HEK293 (cell line): ENCODE measurements at regions not wholly inside any gene's neighbourhood (a gene's known extent, or its start where the extent isn't known, plus 50 kb on each side); places are given as distances from the start of the nearest gene placed in this dataset.

ENCODE experiments used
- CTCF ChIA-PET: fragments of 350-600 bp; formaldehyde crosslinking; extraction: SDS; loops from one replicate; lab custom pipeline; 2021; ENCODE audit warnings: antibody characterized with exemption; lab: Yijun Ruan, JAX
- POLR2A ChIA-PET: fragments of 300-600 bp; formaldehyde crosslinking; extraction: SDS; loops from one replicate; lab custom pipeline; 2020; ENCODE audit warnings: antibody characterized with exemption, inconsistent platforms; lab: Yijun Ruan, JAX
- H3K27ac ChIP-seq: fragments of 200-500 bp; sonication (Bioruptor generic); 2 replicates; pipeline ENCODE4 v1.5.1; 2014; ENCODE audit warnings: low read depth, low read length, control low read depth, inconsistent platforms; ENCODE audit errors: extremely low read depth
- H3K36me3 ChIP-seq, 2 experiments: fragments of 200-500 bp in 1 of 2; sonication (Bioruptor generic) in 1 of 2; 1 replicate in 1 of 2; 2 replicates in 1 of 2; pipeline ENCODE4 v1.5.1; 2014 to 2017; ENCODE audit warnings: inconsistent platforms in 2 of 2, low read length in 2 of 2; ENCODE audit not compliant: control insufficient read depth in 2 of 2, insufficient read depth in 1 of 2
- H3K4me1 ChIP-seq: fragments of 200-500 bp; sonication (Bioruptor generic); 2 replicates; pipeline ENCODE4 v1.5.1; 2014; ENCODE audit warnings: mild to moderate bottlenecking, low read length, inconsistent platforms; ENCODE audit not compliant: control insufficient read depth, insufficient read depth
- H3K4me3 ChIP-seq: 2 replicates; pipeline ENCODE4 v1.5.1; 2011; ENCODE audit warnings: low read depth, mild to moderate bottlenecking, control low read depth, low read length, moderate library complexity
- H3K9me3 ChIP-seq: fragments of 200-500 bp; sonication (Bioruptor generic); 2 replicates; pipeline ENCODE4 v1.5.1; 2014; ENCODE audit warnings: low read depth, low read length, inconsistent platforms; ENCODE audit not compliant: control insufficient read depth, insufficient read depth
- CTCF ChIP-seq: fragments of 450-650 bp; formaldehyde crosslinking; IDR thresholded peaks from 2 replicates; pipeline ENCODE4 v1.5.1; 2016; ENCODE audit warnings: missing biosample characterization, missing genetic modification characterization
- GFI1B ChIP-seq: fragments of 450-650 bp; formaldehyde crosslinking; IDR thresholded peaks from 2 replicates; pipeline ENCODE4 v1.5.1; 2016; ENCODE audit warnings: missing biosample characterization, missing genetic modification characterization
- KLF7 ChIP-seq: fragments of 450-650 bp; formaldehyde crosslinking; IDR thresholded peaks from 2 replicates; pipeline ENCODE4 v1.5.1; 2016; ENCODE audit warnings: missing biosample characterization, missing genetic modification characterization, borderline replicate concordance
- KLF8 ChIP-seq: fragments of 450-650 bp; formaldehyde crosslinking; IDR thresholded peaks from 2 replicates; pipeline ENCODE4 v1.5.1; 2016; ENCODE audit warnings: missing biosample characterization, missing genetic modification characterization
- PRDM4 ChIP-seq: fragments of 450-650 bp; formaldehyde crosslinking; IDR thresholded peaks from 2 replicates; pipeline ENCODE4 v1.5.1; 2017; ENCODE audit warnings: missing biosample characterization, missing genetic modification characterization
- PRDM6 ChIP-seq: fragments of 450-650 bp; formaldehyde crosslinking; IDR thresholded peaks from 2 replicates; pipeline ENCODE4 v1.5.1; 2017; ENCODE audit warnings: missing biosample characterization, missing genetic modification characterization
- SETDB1 ChIP-seq: IDR thresholded peaks from one replicate; pipeline ENCODE4 v1.6.1; 2017; ENCODE audit warnings: mild to moderate bottlenecking, low read length, moderate library complexity, mixed read lengths; ENCODE audit not compliant: insufficient read length
- TSHZ1 ChIP-seq: fragments of 450-650 bp; formaldehyde crosslinking; IDR thresholded peaks from 2 replicates; pipeline ENCODE4 v1.5.1; 2016; ENCODE audit warnings: missing biosample characterization, missing genetic modification characterization, borderline replicate concordance
- ZFP37 ChIP-seq: fragments of 450-650 bp; formaldehyde crosslinking; IDR thresholded peaks from 2 replicates; pipeline ENCODE4 v1.5.1; 2016; ENCODE audit warnings: missing biosample characterization, missing genetic modification characterization
- ZNF121 ChIP-seq: fragments of 450-650 bp; formaldehyde crosslinking; IDR thresholded peaks from 2 replicates; pipeline ENCODE4 v1.5.1; 2016; ENCODE audit warnings: missing biosample characterization, missing genetic modification characterization
- ZNF133 ChIP-seq: fragments of 450-650 bp; formaldehyde crosslinking; IDR thresholded peaks from 2 replicates; pipeline ENCODE4 v1.5.1; 2016; ENCODE audit warnings: missing biosample characterization, missing genetic modification characterization
- ZNF2 ChIP-seq: fragments of 450-650 bp; formaldehyde crosslinking; IDR thresholded peaks from 2 replicates; pipeline ENCODE4 v1.5.1; 2016; ENCODE audit warnings: missing biosample characterization, missing genetic modification characterization
- ZNF311 ChIP-seq: fragments of 450-650 bp; formaldehyde crosslinking; IDR thresholded peaks from 2 replicates; pipeline ENCODE4 v1.5.1; 2017; ENCODE audit warnings: missing biosample characterization, missing genetic modification characterization, borderline replicate concordance
- ZNF394 ChIP-seq: fragments of 450-650 bp; formaldehyde crosslinking; IDR thresholded peaks from 2 replicates; pipeline ENCODE4 v1.5.1; 2016; ENCODE audit warnings: missing biosample characterization, missing genetic modification characterization, mild to moderate bottlenecking, moderate library complexity, borderline replicate concordance
- ZNF600 ChIP-seq: fragments of 450-650 bp; formaldehyde crosslinking; IDR thresholded peaks from 2 replicates; pipeline ENCODE4 v1.5.1; 2016; ENCODE audit warnings: missing biosample characterization, missing genetic modification characterization
- ZNF610 ChIP-seq: fragments of 450-650 bp; formaldehyde crosslinking; IDR thresholded peaks from 2 replicates; pipeline ENCODE4 v1.5.1; 2016; ENCODE audit warnings: missing biosample characterization, missing genetic modification characterization, borderline replicate concordance
- ZNF654 ChIP-seq: fragments of 450-650 bp; formaldehyde crosslinking; IDR thresholded peaks from 2 replicates; pipeline ENCODE4 v1.5.1; 2016; ENCODE audit warnings: low read depth, missing biosample characterization, missing genetic modification characterization
- ZNF658 ChIP-seq: fragments of 450-650 bp; formaldehyde crosslinking; IDR thresholded peaks from 2 replicates; pipeline ENCODE4; 2016; ENCODE audit warnings: missing biosample characterization, missing genetic modification characterization
- ZNF777 ChIP-seq: fragments of 450-650 bp; formaldehyde crosslinking; IDR thresholded peaks from 2 replicates; pipeline ENCODE4 v1.5.1; 2017; ENCODE audit warnings: missing biosample characterization, missing genetic modification characterization, borderline replicate concordance
- ZNF843 ChIP-seq: fragments of 450-650 bp; formaldehyde crosslinking; IDR thresholded peaks from 2 replicates; pipeline ENCODE4 v1.5.1; 2016; ENCODE audit warnings: missing biosample characterization, missing genetic modification characterization
- TF ChIP-seq, protein P1 (sequence below): fragments of 450-650 bp; formaldehyde crosslinking; IDR thresholded peaks from 2 replicates; pipeline ENCODE4 v1.5.1; 2016; ENCODE audit warnings: missing biosample characterization, missing genetic modification characterization
- TF ChIP-seq, protein P2 (sequence below): fragments of 450-650 bp; IDR thresholded peaks from 2 replicates; pipeline ENCODE4 v1.5.1; 2018; ENCODE audit warnings: missing biosample characterization, mild to moderate bottlenecking, missing genetic modification characterization

- TF ChIP-seq GFI1B (tag by site-specific recombination) (no peak), ZNF2 (tag by site-specific recombination) (no peak), ZNF654 (no peak), ZNF133 (tag by site-specific recombination) (no peak), ZFP37 (no peak)
- TF ChIP-seq, protein P1, sequence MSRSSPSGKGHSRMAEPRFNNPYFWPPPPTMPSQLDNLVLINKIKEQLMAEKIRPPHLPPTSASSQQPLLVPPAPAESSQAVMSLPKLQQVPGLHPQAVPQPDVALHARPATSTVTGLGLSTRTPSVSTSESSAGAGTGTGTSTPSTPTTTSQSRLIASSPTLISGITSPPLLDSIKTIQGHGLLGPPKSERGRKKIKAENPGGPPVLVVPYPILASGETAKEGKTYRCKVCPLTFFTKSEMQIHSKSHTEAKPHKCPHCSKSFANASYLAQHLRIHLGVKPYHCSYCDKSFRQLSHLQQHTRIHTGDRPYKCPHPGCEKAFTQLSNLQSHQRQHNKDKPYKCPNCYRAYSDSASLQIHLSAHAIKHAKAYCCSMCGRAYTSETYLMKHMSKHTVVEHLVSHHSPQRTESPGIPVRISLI: no peak
- TF ChIP-seq, protein P2, sequence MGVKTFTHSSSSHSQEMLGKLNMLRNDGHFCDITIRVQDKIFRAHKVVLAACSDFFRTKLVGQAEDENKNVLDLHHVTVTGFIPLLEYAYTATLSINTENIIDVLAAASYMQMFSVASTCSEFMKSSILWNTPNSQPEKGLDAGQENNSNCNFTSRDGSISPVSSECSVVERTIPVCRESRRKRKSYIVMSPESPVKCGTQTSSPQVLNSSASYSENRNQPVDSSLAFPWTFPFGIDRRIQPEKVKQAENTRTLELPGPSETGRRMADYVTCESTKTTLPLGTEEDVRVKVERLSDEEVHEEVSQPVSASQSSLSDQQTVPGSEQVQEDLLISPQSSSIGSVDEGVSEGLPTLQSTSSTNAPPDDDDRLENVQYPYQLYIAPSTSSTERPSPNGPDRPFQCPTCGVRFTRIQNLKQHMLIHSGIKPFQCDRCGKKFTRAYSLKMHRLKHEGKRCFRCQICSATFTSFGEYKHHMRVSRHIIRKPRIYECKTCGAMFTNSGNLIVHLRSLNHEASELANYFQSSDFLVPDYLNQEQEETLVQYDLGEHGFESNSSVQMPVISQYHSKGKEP (tag by site-specific recombination): no peak
Measured at GRCh38 chr5:93145019-93145418, 436.0 kb downstream of the NR2F1-AS1 start (continued).

DNA sequence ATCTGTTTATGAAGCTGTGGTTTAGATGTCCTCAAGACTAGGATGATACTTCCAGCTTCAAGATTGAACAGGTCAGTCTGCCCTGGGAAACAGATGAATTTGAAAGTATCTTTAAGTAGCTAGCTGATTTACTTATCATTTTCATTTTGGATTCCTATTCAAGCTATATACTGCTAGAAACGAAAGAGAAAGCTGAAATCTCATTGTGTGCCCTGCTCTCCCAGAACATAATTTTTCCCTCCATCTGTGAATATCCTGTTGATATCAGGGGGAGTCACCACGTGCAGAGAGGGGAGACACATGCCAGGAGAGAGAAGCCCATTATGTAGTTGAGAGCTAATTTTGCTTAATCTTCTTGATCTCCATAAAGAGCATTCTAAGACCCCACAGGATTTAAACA, 439.1 kb downstream of the NR2F1-AS1 start:
- CTCF ChIA-PET: no interaction called here

More for the DNA sequence above, 439.1 kb downstream of the NR2F1-AS1 start:
- H3K4me1 ChIP-seq: no peaks in the 10 kb centered on the region
- no peak overlapping the region for H3K4me3 ChIP-seq
- POLR2A ChIA-PET: no interaction called here
- no peaks in the 10 kb centered on the region for H3K9me3 ChIP-seq
- TF ChIP-seq ZNF2 (tag by site-specific recombination) (no peak), ZNF843 (tag by site-specific recombination) (no peak), CTCF (tag by site-specific recombination) (no peak), ZNF777 (tag by site-specific recombination) (no peak), PRDM6 (tag by site-specific recombination) (no peak), ZNF121 (tag by site-specific recombination) (no peak), ZNF394 (no peak), KLF8 (tag by site-specific recombination) (no peak), SETDB1 (no peak), KLF7 (tag by site-specific recombination) (no peak), ZNF610 (no peak), ZNF311 (tag by site-specific recombination) (no peak), PRDM4 (tag by site-specific recombination) (no peak), ZNF658 (tag by site-specific recombination) (no peak), TSHZ1 (no peak), ZNF600 (no peak)
- H3K36me3 ChIP-seq: no peaks in the 10 kb centered on the region
- no peak overlapping the region for H3K27ac ChIP-seq
